ENCODE measurements at regions not wholly inside any gene's neighbourhood (a gene's known extent, or its start where the extent isn't known, plus 50 kb on each side); places are given as distances from the start of the nearest gene placed in this dataset.

- no peak for DNase-seq (ENCODE audit: low spot score)
Measured at GRCh38 chr13:100940658-100941057, 266.1 kb upstream of the TMTC4 start.

GRCh38 chr13:100933841-100934240, 259.2 kb upstream of the TMTC4 start:
- no peak for DNase-seq (ENCODE audit: low spot score)

GRCh38 chr13:100922599-100922998, 248.0 kb upstream of the TMTC4 start:
- DNase-seq (ENCODE audit: low spot score), result no peak

GRCh38 chr13:100921139-100921538, 246.5 kb upstream of the TMTC4 start:
- DNase-seq (ENCODE audit: low spot score), result no peak

GRCh38 chr13:100917011-100917410, 242.4 kb upstream of the TMTC4 start:
- no peak for DNase-seq (ENCODE audit: low spot score)

- DNase-seq (ENCODE audit: low spot score), result no peak
Measured at GRCh38 chr13:100913143-100913542, 238.5 kb upstream of the TMTC4 start.

GRCh38 chr13:100904293-100904976, 229.8 kb upstream of the TMTC4 start:
- DNase-seq (ENCODE audit: low spot score), result no peak

- DNase-seq (ENCODE audit: low spot score), result no peak
Measured at GRCh38 chr13:100899720-100900316, 225.2 kb upstream of the TMTC4 start.

GRCh38 chr13:100898431-100898830, 223.8 kb upstream of the TMTC4 start:
- DNase-seq (ENCODE audit: low spot score), result no peak

- DNase-seq (ENCODE audit: low spot score), result no peak
Measured at GRCh38 chr13:100895651-100896050, 221.1 kb upstream of the TMTC4 start.

GRCh38 chr13:100892981-100893380, 218.4 kb upstream of the TMTC4 start:
- DNase-seq (ENCODE audit: low spot score), result peak; percentile 86

- DNase-seq (ENCODE audit: low spot score), result no peak
Measured at GRCh38 chr13:100890645-100891044, 216.1 kb upstream of the TMTC4 start.

GRCh38 chr13:100887729-100888151, 213.1 kb upstream of the TMTC4 start:
- DNase-seq (ENCODE audit: low spot score), result no peak

- peak; percentile 45 for DNase-seq (ENCODE audit: low spot score)
Measured at GRCh38 chr13:100883453-100883852, 208.9 kb upstream of the TMTC4 start.

- DNase-seq (ENCODE audit: low spot score), result no peak
Measured at GRCh38 chr13:100881291-100881864, 206.8 kb upstream of the TMTC4 start.

- DNase-seq (ENCODE audit: low spot score), result no peak
Measured at GRCh38 chr13:100880166-100880565, 205.6 kb upstream of the TMTC4 start.

- no peak for DNase-seq (ENCODE audit: low spot score)
Measured at GRCh38 chr13:100879255-100879654, 204.7 kb upstream of the TMTC4 start.

- no peak for DNase-seq (ENCODE audit: low spot score)
Measured at GRCh38 chr13:100876044-100876403, 201.4 kb upstream of the TMTC4 start.

GRCh38 chr13:100875392-100876043, 200.9 kb upstream of the TMTC4 start:
- no peak for DNase-seq (ENCODE audit: low spot score)

GRCh38 chr13:100872761-100873160, 198.2 kb upstream of the TMTC4 start:
- no peak for DNase-seq (ENCODE audit: low spot score)

- DNase-seq (ENCODE audit: low spot score), result no peak
Measured at GRCh38 chr13:100870898-100871297, 196.3 kb upstream of the TMTC4 start.

GRCh38 chr13:100860866-100861265, 186.3 kb upstream of the TMTC4 start:
- DNase-seq (ENCODE audit: low spot score), result no peak

GRCh38 chr13:100859861-100860260, 185.3 kb upstream of the TMTC4 start:
- no peak for DNase-seq (ENCODE audit: low spot score)

All from pons (tissue), 1 donor.